Inflammatory macrophage treated with lipopolysaccharide for 1 hour (primary cell): ENCODE measurements at regions not wholly inside any gene's neighbourhood (a gene's known extent, or its start where the extent isn't known, plus 50 kb on each side); places are given as distances from the start of the nearest gene placed in this dataset.

Experiments
- DNase-seq, 2 donors: peaks; one replicate each; pipeline ENCODE4 v3.0.0-alpha.2; 2020 to 2022

GRCh38 chr2:126748188-126748760 is 92.3 kb downstream of the GYPC start:
- DNase-seq, result no peak

GRCh38 chr2:126748929-126749518 is 93.1 kb downstream of the GYPC start:
- DNase-seq, result no peak

GRCh38 chr2:126749537-126749936 is 93.6 kb downstream of the GYPC start:
- no peak for DNase-seq

GRCh38 chr2:126750506-126750905 is 94.5 kb downstream of the GYPC start:
- no peak for DNase-seq

GRCh38 chr2:126751477-126751876 is 95.5 kb downstream of the GYPC start:
- DNase-seq, result no peak

GRCh38 chr2:126752876-126753275 is 96.9 kb downstream of the GYPC start:
- no peak for DNase-seq

- DNase-seq, result no peak
Observed at GRCh38 chr2:126753501-126754212, 97.7 kb downstream of the GYPC start.

GRCh38 chr2:126754240-126755004 is 98.5 kb downstream of the GYPC start:
- DNase-seq, result no peak

- DNase-seq, result no peak
Observed at GRCh38 chr2:126756125-126756524, 100.2 kb downstream of the GYPC start.

GRCh38 chr2:126761256-126761980 is 105.5 kb downstream of the GYPC start:
- peak in 1 of 2 donors; percentile 21 for DNase-seq

- DNase-seq, result peak in 1 of 2 donors; percentile 18
Observed at GRCh38 chr2:126761981-126762878, 106.3 kb downstream of the GYPC start.

- DNase-seq, result peak; percentile 81 to 86
Observed at GRCh38 chr2:126764686-126765265, 108.8 kb downstream of the GYPC start.

- no peak for DNase-seq
Observed at GRCh38 chr2:126765395-126765794, 109.4 kb downstream of the GYPC start.

- DNase-seq, result peak; percentile 50 to 61
Observed at GRCh38 chr2:126766295-126766968, 110.5 kb downstream of the GYPC start.

- DNase-seq, result no peak
Observed at GRCh38 chr2:126766969-126767296, 111.0 kb downstream of the GYPC start.

GRCh38 chr2:126769118-126769517 is 113.2 kb downstream of the GYPC start:
- DNase-seq, result no peak

- no peak for DNase-seq
Observed at GRCh38 chr2:126770466-126770865, 114.5 kb downstream of the GYPC start.

GRCh38 chr2:126771094-126771493 is 115.1 kb downstream of the GYPC start:
- DNase-seq, result no peak

GRCh38 chr2:126771501-126772195 is 115.7 kb downstream of the GYPC start:
- no peak for DNase-seq

- no peak for DNase-seq
Observed at GRCh38 chr2:126774290-126774689, 118.3 kb downstream of the GYPC start.
